Spleen (tissue), 11 donors: ENCODE measurements at regions not wholly inside any gene's neighbourhood (a gene's known extent, or its start where the extent isn't known, plus 50 kb on each side); places are given as distances from the start of the nearest gene placed in this dataset.

Source experiments
- DNase-seq: peaks from one replicate; pipeline ENCODE4 v3.0.0-alpha.2; 2020
- H3K27ac ChIP-seq, 8 donors: fragments of 200-600 bp; sonication (generic) in 7 of 8; 1 replicate in 4 of 8; 2 replicates in 4 of 8; pipeline versions ENCODE4 v1.5.0 to v1.8.0; 2016 to 2021; ENCODE audit warnings: inconsistent platforms in 4 of 8, mild to moderate bottlenecking in 4 of 8, moderate library complexity in 1 of 8
- H3K27me3 ChIP-seq, 7 donors: fragments of 200-600 bp; sonication (generic) in 6 of 7; replicated peaks in 1 of 7; 1 replicate in 4 of 7; 2 replicates in 3 of 7; pipeline versions ENCODE4 v1.5.0 to v1.8.0; 2016 to 2021; ENCODE audit warnings: inconsistent platforms in 3 of 7, mild to moderate bottlenecking in 1 of 7
- H3K36me3 ChIP-seq, 6 donors: fragments of 200-600 bp; sonication (generic) in 5 of 6; 1 replicate in 4 of 6; 2 replicates in 2 of 6; pipeline versions ENCODE4 v1.5.0 to v1.8.0; 2016 to 2021; ENCODE audit warnings: inconsistent platforms in 2 of 6
- H3K4me1 ChIP-seq, 6 donors: fragments of 200-600 bp; sonication (generic) in 5 of 6; 1 replicate in 3 of 6; 2 replicates in 3 of 6; pipeline versions ENCODE4 v1.5.0 to v1.8.0; 2016 to 2021; ENCODE audit warnings: inconsistent platforms in 3 of 6
- H3K4me3 ChIP-seq, 8 donors: fragments of 200-600 bp; sonication (generic) in 7 of 8; 1 replicate in 4 of 8; 2 replicates in 4 of 8; pipeline versions ENCODE4 v1.5.0 to v1.8.0; 2016 to 2021; ENCODE audit warnings: inconsistent platforms in 4 of 8, mild to moderate bottlenecking in 4 of 8, moderate library complexity in 2 of 8
- H3K9me3 ChIP-seq, 8 donors: fragments of 200-600 bp; sonication (generic) in 7 of 8; 1 replicate in 4 of 8; 2 replicates in 4 of 8; pipeline versions ENCODE4 v1.5.0 to v1.8.0; 2016 to 2021; ENCODE audit warnings: inconsistent platforms in 4 of 8
- POLR2A ChIP-seq, 3 donors: fragments of 450-650 bp; IDR thresholded peaks; one replicate each; pipeline ENCODE4 v1.5.1; 2017; ENCODE audit warnings: antibody characterized with exemption in 3 of 3, mild to moderate bottlenecking in 1 of 3
- POLR2AphosphoS5 ChIP-seq, 3 donors: sonication (generic); formaldehyde crosslinking; IDR thresholded peaks; one replicate each; pipeline ENCODE4 v1.5.1; 2017; ENCODE audit warnings: antibody characterized with exemption in 3 of 3
- WGBS, 5 donors: extraction: QIAGEN DNeasy Blood & Tissue Kit in 3 of 5; methylation state at CpG; one replicate each; pipeline versions ENCODE4 v1.1.5 to v1.1.7; 2013 to 2018; 5-methylcytosine and 5-hydroxymethylcytosine counted together
- intact Hi-C: fragments of 100-400 bp; cut with DNase I; formaldehyde crosslinking; loops from one replicate; pipeline ENCODE4 v1.15.0; 2023; ENCODE audit warnings: low total_unique reads
- TF ChIP-seq, protein P1 (sequence below), 11 experiments: fragments of 200-600 bp in 7 of 11; fragments of 450-650 bp in 4 of 11; sonication (generic) in 4 of 11; IDR thresholded peaks in 8 of 11; conservative IDR thresholded peaks in 3 of 11; 1 replicate in 7 of 11; 2 replicates in 4 of 11; pipeline versions ENCODE4 v1.4.0 to v1.8.0; 2016 to 2021; ENCODE audit warnings: antibody characterized with exemption in 11 of 11, inconsistent platforms in 4 of 11, mild to moderate bottlenecking in 1 of 11
- donor health status: healthy with polysubstance abuse.
- donor health status: DM: no; HTN: no; CAD: no; lungs with moderate emphysema.
- donor health status: DM: no; HTN: no; CAD: no.
- donor health status: Bipolar disorder and iron deficiency.
- donor health status: healthy.
- donor health status: DM: no; HTN: no; CAD: no.
- donor health status: DM: yes; HTN: yes; CAD: no.

DNA sequence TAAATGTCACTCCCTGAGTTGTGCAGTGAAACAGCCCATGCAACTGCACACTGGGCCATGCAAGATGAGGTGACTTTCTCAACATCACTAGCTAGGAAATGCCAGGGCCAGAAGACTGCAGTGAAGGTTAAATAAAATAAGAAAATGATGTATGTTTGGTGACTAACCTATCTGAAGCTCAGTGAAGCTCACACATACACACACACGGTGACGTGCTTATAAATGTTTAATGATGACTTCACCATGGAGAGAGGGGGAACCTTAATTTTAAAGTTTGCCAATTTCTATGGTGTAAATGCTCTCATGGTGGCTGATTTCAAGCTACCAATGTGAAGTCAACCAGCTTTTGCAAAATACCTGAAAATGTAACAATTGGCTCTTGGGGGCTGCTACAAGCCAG, 166.4 kb downstream of the MAF start:
- TF ChIP-seq, protein P1, sequence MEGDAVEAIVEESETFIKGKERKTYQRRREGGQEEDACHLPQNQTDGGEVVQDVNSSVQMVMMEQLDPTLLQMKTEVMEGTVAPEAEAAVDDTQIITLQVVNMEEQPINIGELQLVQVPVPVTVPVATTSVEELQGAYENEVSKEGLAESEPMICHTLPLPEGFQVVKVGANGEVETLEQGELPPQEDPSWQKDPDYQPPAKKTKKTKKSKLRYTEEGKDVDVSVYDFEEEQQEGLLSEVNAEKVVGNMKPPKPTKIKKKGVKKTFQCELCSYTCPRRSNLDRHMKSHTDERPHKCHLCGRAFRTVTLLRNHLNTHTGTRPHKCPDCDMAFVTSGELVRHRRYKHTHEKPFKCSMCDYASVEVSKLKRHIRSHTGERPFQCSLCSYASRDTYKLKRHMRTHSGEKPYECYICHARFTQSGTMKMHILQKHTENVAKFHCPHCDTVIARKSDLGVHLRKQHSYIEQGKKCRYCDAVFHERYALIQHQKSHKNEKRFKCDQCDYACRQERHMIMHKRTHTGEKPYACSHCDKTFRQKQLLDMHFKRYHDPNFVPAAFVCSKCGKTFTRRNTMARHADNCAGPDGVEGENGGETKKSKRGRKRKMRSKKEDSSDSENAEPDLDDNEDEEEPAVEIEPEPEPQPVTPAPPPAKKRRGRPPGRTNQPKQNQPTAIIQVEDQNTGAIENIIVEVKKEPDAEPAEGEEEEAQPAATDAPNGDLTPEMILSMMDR (IDR thresholded peaks at IDR 0.05 in 8 of 11, conservative IDR thresholded peaks at IDR 0.05 in 3 of 11) = no peak
- H3K9me3 ChIP-seq = no peaks in the 10 kb centered on the region
- no peak overlapping the region for H3K27ac ChIP-seq
- H3K4me1 ChIP-seq = peaks cover 0 to 18% (median 10%) of the 10 kb centered on the region in 6 donors
- no peak overlapping the region for H3K4me3 ChIP-seq
- DNase-seq = no peak
- no peaks in the 10 kb centered on the region for H3K27me3 ChIP-seq
- no peaks in the 10 kb centered on the region for H3K36me3 ChIP-seq
- 96 to 100% (median 97%) methylated on average over 2 of the region's 2 CpGs for WGBS, 5 donors
- intact Hi-C loops = no loop called here

DNA sequence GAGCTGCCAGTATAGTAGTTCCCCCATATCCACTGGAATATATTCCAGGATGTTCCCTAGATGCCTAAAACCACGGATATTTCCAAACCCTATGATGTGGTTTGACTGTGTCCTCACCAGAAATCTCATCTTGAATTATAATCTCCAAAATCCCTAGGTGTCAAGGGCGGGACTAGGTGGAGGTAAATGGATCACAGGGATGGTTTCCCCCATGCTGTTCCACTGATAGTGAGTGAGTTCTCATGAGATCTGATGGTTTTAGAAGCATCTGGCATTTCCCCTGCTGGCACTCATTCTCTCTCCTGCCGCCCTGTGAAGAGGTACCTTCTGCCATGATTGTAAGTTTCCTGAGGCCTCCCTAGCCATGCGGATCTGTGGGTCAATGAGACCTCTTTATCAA, 168.6 kb downstream of the MAF start:
- intact Hi-C loops = no loop called here
- Histone ChIP-seq H3K4me3 (no peak overlapping the region), H3K36me3 (no peaks in the 10 kb centered on the region), H3K27ac (no peak overlapping the region), H3K4me1 (no peaks in the 10 kb centered on the region), H3K27me3 (no peaks in the 10 kb centered on the region), H3K9me3 (no peaks in the 10 kb centered on the region)
- WGBS, 5 donors = 83 to 90% (median 88%) methylated on average over 4 of the region's 4 CpGs
- DNase-seq = no peak
- TF ChIP-seq, protein P1 (IDR thresholded peaks at IDR 0.05 in 8 of 11, conservative IDR thresholded peaks at IDR 0.05 in 3 of 11) = no peak
- no peak for TF ChIP-seq POLR2AphosphoS5 (IDR thresholded peaks at IDR 0.05)
- no peak for TF ChIP-seq POLR2A (IDR thresholded peaks at IDR 0.05)

GRCh38 chr16:79430191-79430678, 170.3 kb downstream of the MAF start:
- whole genome bisulfite sequencing, 5 donors = 74 to 82% (median 79%) methylated on average over 12 of the region's 12 CpGs
- Histone ChIP-seq H3K4me1 (no peaks in the 10 kb centered on the region), H3K4me3 (no peak overlapping the region), H3K9me3 (no peaks in the 10 kb centered on the region), H3K27me3 (no peaks in the 10 kb centered on the region), H3K36me3 (no peaks in the 10 kb centered on the region), H3K27ac (no peak overlapping the region)
- TF ChIP-seq, protein P1 (IDR thresholded peaks at IDR 0.05 in 8 of 11, conservative IDR thresholded peaks at IDR 0.05 in 3 of 11) = no peak
- no peak for DNase-seq
- intact Hi-C loops = no loop called here

DNA sequence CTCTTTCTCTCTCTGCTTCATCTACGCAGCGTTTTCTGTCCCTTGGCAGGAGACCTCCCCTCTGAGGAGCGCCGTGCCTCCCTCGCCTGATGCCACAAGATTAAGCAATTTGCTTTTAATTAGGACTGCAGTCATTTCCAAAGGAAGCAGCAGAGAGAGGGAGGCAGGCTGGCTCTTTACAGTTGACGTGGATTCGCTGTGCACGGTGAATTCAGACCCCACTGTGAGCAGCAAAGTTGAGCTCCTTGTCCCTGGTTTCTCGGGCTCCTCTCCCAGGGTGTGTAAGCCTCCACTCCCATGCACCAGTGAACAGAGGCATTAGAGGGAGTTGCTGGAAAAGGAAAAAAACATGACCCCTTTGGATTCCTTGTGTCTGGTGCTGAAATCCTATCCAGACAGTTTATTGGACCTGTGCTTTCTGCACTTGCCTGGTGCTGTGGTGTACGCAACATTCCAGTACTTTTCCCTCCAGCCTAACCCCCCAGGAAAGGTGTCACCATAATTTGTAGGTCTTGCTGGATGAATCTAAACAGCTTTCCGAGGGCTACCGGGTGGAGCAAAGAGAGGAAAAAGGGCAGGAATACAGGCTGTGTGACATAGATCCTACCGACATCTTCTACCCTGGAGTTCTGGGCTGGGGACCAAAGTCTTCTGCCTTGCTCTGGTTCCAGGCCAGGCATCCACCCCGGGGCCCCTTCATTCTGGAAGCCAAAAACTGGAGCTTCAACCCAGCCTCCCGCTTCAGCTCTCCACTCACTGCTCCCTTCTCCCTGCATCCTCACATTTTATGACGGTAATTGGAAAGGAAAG, 171.0 kb downstream of the MAF start:
- Histone ChIP-seq H3K4me1 (no peaks in the 10 kb centered on the region), H3K36me3 (no peaks in the 10 kb centered on the region), H3K27ac (no peak overlapping the region), H3K27me3 (no peaks in the 10 kb centered on the region), H3K4me3 (no peak overlapping the region), H3K9me3 (no peaks in the 10 kb centered on the region)
- TF ChIP-seq, protein P1 (IDR thresholded peaks at IDR 0.05 in 8 of 11, conservative IDR thresholded peaks at IDR 0.05 in 3 of 11) = no peak
- TF ChIP-seq POLR2A (IDR thresholded peaks at IDR 0.05) (no peak), POLR2AphosphoS5 (IDR thresholded peaks at IDR 0.05) (no peak)
- no peak for DNase-seq
- WGBS, 5 donors = 74 to 87% (median 81%) methylated on average over 16 of the region's 16 CpGs
- intact Hi-C loops = no loop called here
